ENCODE measurements at regions not wholly inside any gene's neighbourhood (a gene's known extent, or its start where the extent isn't known, plus 50 kb on each side); places are given as distances from the start of the nearest gene placed in this dataset.

- Histone ChIP-seq H3K36me3 (ENCODE audit: insufficient read depth, low read length) (no peaks in the 10 kb centered on the region), H3K79me2 (ENCODE audit: insufficient read depth, low read length) (no peaks in the 10 kb centered on the region), H2AFZ (ENCODE audit: low read length) (no peak overlapping the region), H3K27ac (ENCODE audit: low read depth, low read length) (no peak overlapping the region), H3K4me3 (ENCODE audit: insufficient read depth, low read length) (no peak overlapping the region), H4K20me1 (ENCODE audit: insufficient read depth, low read length) (no peaks in the 10 kb centered on the region), H3K27me3 (ENCODE audit: insufficient read depth, low read length) (no peaks in the 10 kb centered on the region), H3K9me3 (ENCODE audit: low read depth, low read length) (no peaks in the 10 kb centered on the region), H3K4me2 (ENCODE audit: insufficient read depth, low read length) (no peak overlapping the region), H3K4me1 (ENCODE audit: insufficient read depth, low read length) (no peaks in the 10 kb centered on the region)
- no peak for DNase-seq (ENCODE audit: insufficient read length, low spot score, missing footprints)
- TF ChIP-seq, protein P1, sequence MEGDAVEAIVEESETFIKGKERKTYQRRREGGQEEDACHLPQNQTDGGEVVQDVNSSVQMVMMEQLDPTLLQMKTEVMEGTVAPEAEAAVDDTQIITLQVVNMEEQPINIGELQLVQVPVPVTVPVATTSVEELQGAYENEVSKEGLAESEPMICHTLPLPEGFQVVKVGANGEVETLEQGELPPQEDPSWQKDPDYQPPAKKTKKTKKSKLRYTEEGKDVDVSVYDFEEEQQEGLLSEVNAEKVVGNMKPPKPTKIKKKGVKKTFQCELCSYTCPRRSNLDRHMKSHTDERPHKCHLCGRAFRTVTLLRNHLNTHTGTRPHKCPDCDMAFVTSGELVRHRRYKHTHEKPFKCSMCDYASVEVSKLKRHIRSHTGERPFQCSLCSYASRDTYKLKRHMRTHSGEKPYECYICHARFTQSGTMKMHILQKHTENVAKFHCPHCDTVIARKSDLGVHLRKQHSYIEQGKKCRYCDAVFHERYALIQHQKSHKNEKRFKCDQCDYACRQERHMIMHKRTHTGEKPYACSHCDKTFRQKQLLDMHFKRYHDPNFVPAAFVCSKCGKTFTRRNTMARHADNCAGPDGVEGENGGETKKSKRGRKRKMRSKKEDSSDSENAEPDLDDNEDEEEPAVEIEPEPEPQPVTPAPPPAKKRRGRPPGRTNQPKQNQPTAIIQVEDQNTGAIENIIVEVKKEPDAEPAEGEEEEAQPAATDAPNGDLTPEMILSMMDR (IDR thresholded peaks at IDR 0.05; ENCODE audit: extremely low read depth, low read depth, low read length) = no peak
These were observed 1819.5 kb upstream of the TENM3 start for GRCh38 chr4:180423712-180424057.

- Histone ChIP-seq H3K27ac (ENCODE audit: low read depth, low read length) (no peak overlapping the region), H3K36me3 (ENCODE audit: insufficient read depth, low read length) (no peaks in the 10 kb centered on the region), H2AFZ (ENCODE audit: low read length) (no peak overlapping the region), H3K4me1 (ENCODE audit: insufficient read depth, low read length) (no peaks in the 10 kb centered on the region), H3K9me3 (ENCODE audit: low read depth, low read length) (no peaks in the 10 kb centered on the region), H3K4me3 (ENCODE audit: insufficient read depth, low read length) (no peak overlapping the region), H4K20me1 (ENCODE audit: insufficient read depth, low read length) (no peaks in the 10 kb centered on the region), H3K79me2 (ENCODE audit: insufficient read depth, low read length) (no peaks in the 10 kb centered on the region), H3K4me2 (ENCODE audit: insufficient read depth, low read length) (no peak overlapping the region), H3K27me3 (ENCODE audit: insufficient read depth, low read length) (no peaks in the 10 kb centered on the region)
- TF ChIP-seq, protein P1 (IDR thresholded peaks at IDR 0.05; ENCODE audit: extremely low read depth, low read depth, low read length) = no peak
- DNase-seq (ENCODE audit: insufficient read length, low spot score, missing footprints) = no peak
These were observed 1816.3 kb upstream of the TENM3 start for GRCh38 chr4:180426938-180427337.

DNA sequence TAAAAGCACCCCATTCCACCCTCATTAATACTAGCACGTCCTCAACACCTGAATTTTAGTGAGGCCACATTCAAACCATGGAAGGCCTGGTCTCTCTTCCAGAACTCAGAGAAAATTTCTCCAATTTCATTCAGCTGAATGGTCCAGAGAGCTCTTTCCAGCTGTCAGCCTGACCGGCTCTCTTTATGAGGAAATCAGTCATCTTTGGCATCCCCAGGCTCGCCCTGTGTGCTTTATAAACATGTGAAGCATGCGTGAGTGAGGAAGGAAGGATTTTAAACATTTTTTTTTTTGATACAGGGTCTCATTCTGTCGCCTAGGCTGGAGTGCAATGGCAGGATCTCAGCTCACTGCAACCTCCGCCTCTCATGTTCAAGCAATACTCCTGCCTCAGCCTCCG lies 1812.9 kb upstream of the TENM3 start:
- TF ChIP-seq, protein P1 (IDR thresholded peaks at IDR 0.05; ENCODE audit: extremely low read depth, low read depth, low read length) = no peak
- Histone ChIP-seq H3K36me3 (ENCODE audit: insufficient read depth, low read length) (no peaks in the 10 kb centered on the region), H4K20me1 (ENCODE audit: insufficient read depth, low read length) (no peaks in the 10 kb centered on the region), H3K27me3 (ENCODE audit: insufficient read depth, low read length) (no peaks in the 10 kb centered on the region), H3K4me3 (ENCODE audit: insufficient read depth, low read length) (no peak overlapping the region), H3K4me1 (ENCODE audit: insufficient read depth, low read length) (no peaks in the 10 kb centered on the region), H3K9me3 (ENCODE audit: low read depth, low read length) (no peaks in the 10 kb centered on the region), H2AFZ (ENCODE audit: low read length) (no peak overlapping the region), H3K27ac (ENCODE audit: low read depth, low read length) (no peak overlapping the region), H3K4me2 (ENCODE audit: insufficient read depth, low read length) (no peak overlapping the region), H3K79me2 (ENCODE audit: insufficient read depth, low read length) (no peaks in the 10 kb centered on the region)
- no peak for DNase-seq (ENCODE audit: insufficient read length, low spot score, missing footprints)

DNA sequence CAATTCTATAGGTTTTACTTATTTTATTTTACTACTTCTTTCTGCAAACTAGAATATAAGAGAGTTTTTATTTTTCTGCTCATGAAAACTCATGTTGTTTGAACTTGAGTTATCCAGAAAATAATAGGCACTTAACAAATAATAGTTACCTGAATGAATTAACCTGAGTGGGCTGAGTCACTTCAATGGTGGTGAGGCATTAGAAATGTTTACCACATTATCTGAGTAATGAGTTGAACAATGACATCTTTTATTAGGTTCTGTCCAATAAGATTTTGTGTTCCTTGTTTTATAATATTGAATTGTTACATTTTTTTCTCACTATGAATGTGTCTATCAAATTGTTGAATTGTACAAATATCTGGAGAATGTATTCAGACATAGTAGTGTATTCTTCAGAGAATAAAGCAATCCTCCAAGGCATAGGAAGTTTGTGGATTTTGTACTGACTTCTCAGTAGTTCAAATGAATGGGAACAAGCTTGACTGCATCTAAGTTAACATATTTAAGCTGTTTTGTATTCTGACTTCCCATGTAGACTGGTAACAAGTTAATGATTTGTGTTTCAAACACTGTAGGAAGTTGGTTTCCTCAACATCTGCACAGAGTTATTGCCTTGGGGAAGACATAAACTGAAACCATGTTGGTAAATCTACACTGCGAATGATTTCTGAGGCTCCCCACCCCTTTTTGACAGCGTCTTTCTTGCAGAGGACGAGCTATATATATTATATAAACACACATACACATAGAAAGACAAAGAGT lies 1808.9 kb upstream of the TENM3 start:
- DNase-seq (ENCODE audit: insufficient read length, low spot score, missing footprints) = no peak
- H3K79me2 ChIP-seq (ENCODE audit: insufficient read depth, low read length) = no peaks in the 10 kb centered on the region
- H4K20me1 ChIP-seq (ENCODE audit: insufficient read depth, low read length) = no peaks in the 10 kb centered on the region
- no peak overlapping the region for H2AFZ ChIP-seq (ENCODE audit: low read length)
- no peaks in the 10 kb centered on the region for H3K4me1 ChIP-seq (ENCODE audit: insufficient read depth, low read length)
- no peak overlapping the region for H3K4me3 ChIP-seq (ENCODE audit: insufficient read depth, low read length)
- H3K4me2 ChIP-seq (ENCODE audit: insufficient read depth, low read length) = no peak overlapping the region
- no peaks in the 10 kb centered on the region for H3K9me3 ChIP-seq (ENCODE audit: low read depth, low read length)
- no peaks in the 10 kb centered on the region for H3K27me3 ChIP-seq (ENCODE audit: insufficient read depth, low read length)
- no peaks in the 10 kb centered on the region for H3K36me3 ChIP-seq (ENCODE audit: insufficient read depth, low read length)
- H3K27ac ChIP-seq (ENCODE audit: low read depth, low read length) = no peak overlapping the region
- TF ChIP-seq, protein P1 (IDR thresholded peaks at IDR 0.05; ENCODE audit: extremely low read depth, low read depth, low read length) = no peak
